Muscle layer of duodenum (tissue), 2 donors: ENCODE measurements at regions not wholly inside any gene's neighbourhood (a gene's known extent, or its start where the extent isn't known, plus 50 kb on each side); places are given as distances from the start of the nearest gene placed in this dataset.

Experiments
- H3K27ac ChIP-seq: one replicate; pipeline ENCODE4 v1.7.0; 2013; ENCODE audit warnings: mild to moderate bottlenecking, low read length
- H3K27me3 ChIP-seq: one replicate; pipeline ENCODE4 v1.7.0; 2013; ENCODE audit warnings: low read depth, mild to moderate bottlenecking, control low read depth, low read length
- H3K36me3 ChIP-seq, 2 donors: one replicate each; pipeline ENCODE4 v1.7.0; 2013; ENCODE audit warnings: low read length in 2 of 2, control low read depth in 1 of 2, mild to moderate bottlenecking in 1 of 2; ENCODE audit not compliant: insufficient read depth in 2 of 2, control insufficient read depth in 1 of 2
- H3K4me1 ChIP-seq, 2 donors: one replicate each; pipeline ENCODE4 v1.7.0; 2013; ENCODE audit warnings: low read length in 2 of 2, mild to moderate bottlenecking in 2 of 2, control low read depth in 1 of 2, moderate library complexity in 1 of 2; ENCODE audit not compliant: insufficient read depth in 2 of 2, control insufficient read depth in 1 of 2
- H3K4me3 ChIP-seq, 2 donors: one replicate each; pipeline ENCODE4 v1.7.0; 2013; ENCODE audit warnings: low read length in 2 of 2, low read depth in 1 of 2, mild to moderate bottlenecking in 1 of 2
- H3K9me3 ChIP-seq, 2 donors: one replicate each; pipeline ENCODE4 v1.7.0; 2013; ENCODE audit warnings: low read length in 2 of 2, control low read depth in 1 of 2, mild to moderate bottlenecking in 1 of 2; ENCODE audit not compliant: control insufficient read depth in 1 of 2
- donor health status: healthy.

DNA sequence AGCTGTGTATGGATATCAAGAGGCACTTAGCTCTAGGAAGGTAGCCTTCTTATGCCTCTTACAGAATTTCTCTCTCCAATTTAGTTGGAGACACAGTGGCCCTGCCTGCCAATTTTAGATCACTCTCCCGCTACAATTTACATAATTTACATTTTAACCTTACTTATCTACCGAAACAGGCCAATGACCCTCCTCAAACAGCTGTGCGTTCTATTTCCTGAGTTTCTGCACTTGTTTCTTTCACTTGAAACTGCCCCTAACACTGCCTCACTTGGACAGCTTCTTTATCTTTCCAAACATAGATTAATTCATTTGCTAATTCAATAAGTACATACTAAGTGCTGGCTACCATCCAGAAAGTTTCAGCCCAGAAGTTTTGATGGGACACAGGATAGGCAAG lies 52.9 kb upstream of the HDDC2 start:
- Histone ChIP-seq H3K36me3 (no peaks in the 10 kb centered on the region), H3K27me3 (no peaks in the 10 kb centered on the region), H3K4me1 (no peaks in the 10 kb centered on the region), H3K9me3 (no peaks in the 10 kb centered on the region), H3K4me3 (no peak overlapping the region), H3K27ac (no peak overlapping the region)

DNA sequence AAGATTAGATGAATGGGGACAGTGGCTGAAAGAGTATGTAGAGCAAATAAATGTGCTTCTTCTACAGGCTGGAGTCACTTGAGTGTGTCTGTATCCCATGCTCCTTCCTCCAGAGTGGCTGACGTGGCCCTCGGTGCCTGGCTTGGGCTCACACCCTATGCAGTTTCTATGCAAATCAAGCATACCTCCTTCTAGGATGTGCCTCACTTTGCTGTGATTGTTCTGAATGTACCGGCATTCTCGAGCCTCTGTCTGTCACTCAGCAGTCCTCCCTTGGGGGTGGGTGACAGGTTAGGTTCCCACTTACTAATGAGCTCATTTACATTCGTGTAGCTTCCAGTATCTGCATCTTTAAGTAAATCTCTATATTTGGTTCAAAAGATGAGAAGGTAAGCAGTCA lies 55.1 kb upstream of the HDDC2 start:
- Histone ChIP-seq H3K27ac (no peak overlapping the region), H3K36me3 (no peaks in the 10 kb centered on the region), H3K9me3 (no peaks in the 10 kb centered on the region), H3K4me3 (no peak overlapping the region), H3K4me1 (no peaks in the 10 kb centered on the region), H3K27me3 (no peaks in the 10 kb centered on the region)

DNA sequence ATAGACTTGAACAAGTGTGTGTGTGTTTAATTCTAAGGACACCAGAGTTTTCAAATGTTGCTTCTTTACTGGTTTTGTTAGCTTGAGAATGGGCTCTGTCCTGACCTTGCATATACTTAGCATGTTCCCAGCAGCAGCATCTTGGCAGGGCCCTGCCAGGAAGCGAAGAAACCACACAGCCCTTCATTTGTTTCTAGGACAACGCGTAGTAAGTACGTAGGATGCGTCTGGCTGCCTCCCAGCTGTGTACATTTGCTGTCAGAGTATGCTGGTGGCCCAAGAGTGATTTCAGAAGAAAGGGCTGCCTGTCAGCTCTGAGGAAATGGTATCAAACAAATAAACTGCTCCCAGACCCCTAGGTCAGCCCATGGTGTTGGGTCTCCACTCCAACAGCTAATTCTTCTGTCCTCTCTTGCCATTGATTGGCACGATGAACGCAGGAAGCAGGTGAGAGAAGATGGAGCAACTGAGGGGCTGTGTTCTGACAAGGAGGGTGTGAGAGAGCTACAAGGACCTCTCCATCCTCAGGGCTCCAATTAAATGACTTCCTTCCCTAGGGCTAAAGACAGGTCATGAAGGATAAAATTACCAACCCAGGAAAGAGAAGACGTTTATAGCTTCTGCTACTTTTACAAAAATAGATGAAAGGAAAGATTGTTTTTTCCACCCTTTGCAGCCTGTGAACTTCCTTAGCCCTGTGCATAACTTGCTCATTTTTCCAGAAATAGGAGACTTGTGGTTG lies 55.9 kb upstream of the HDDC2 start:
- no peaks in the 10 kb centered on the region for H3K27me3 ChIP-seq
- H3K36me3 ChIP-seq, result no peaks in the 10 kb centered on the region
- no peak overlapping the region for H3K27ac ChIP-seq
- no peak overlapping the region for H3K4me3 ChIP-seq
- no peaks in the 10 kb centered on the region for H3K4me1 ChIP-seq
- no peaks in the 10 kb centered on the region for H3K9me3 ChIP-seq

DNA sequence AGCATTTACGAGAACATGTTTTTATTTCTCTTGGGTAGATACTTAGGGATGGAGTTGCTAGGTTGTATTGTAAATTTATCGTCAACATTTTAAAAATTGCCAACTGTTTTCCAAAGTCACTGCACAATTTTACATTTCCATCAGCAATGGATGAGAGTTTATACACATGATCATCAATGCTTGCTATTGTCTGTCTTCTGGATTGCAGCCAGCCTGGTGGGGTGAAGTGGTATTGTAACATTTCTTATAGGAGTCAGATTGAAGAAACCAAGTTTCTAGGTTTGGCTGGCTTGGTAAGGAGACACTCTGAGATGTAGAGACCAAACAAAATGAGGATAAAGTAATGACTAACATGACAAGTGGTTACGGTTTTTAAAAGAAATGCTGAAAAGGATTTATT lies 57.1 kb upstream of the HDDC2 start:
- H3K36me3 ChIP-seq, result no peaks in the 10 kb centered on the region
- no peaks in the 10 kb centered on the region for H3K27me3 ChIP-seq
- no peaks in the 10 kb centered on the region for H3K9me3 ChIP-seq
- no peak overlapping the region for H3K4me3 ChIP-seq
- peaks cover 0 to 5% of the 10 kb centered on the region in 2 donors for H3K4me1 ChIP-seq
- H3K27ac ChIP-seq, result no peak overlapping the region

DNA sequence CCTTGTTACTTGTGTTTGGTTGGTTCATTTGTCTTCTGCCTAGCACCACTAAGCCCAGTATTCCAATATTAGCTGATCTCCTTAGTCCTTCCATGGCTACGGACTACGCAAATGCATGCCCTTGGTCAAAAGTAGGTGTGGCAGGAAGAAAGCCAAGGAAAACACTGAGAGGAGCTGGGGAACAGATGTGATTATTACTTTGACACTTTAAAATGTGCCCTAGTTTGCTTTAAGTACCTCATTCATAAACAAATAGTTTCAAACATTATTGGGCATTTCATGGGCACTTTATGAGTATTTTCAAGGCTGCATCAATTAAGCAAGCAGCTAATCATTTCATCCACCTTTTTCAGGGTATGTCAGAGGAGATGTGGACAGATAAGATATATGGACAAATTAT lies 60.1 kb upstream of the HDDC2 start:
- no peaks in the 10 kb centered on the region for H3K27me3 ChIP-seq
- peaks cover 0 to 26% of the 10 kb centered on the region in 2 donors for H3K4me1 ChIP-seq
- H3K4me3 ChIP-seq, result no peak overlapping the region
- no peaks in the 10 kb centered on the region for H3K36me3 ChIP-seq
- no peaks in the 10 kb centered on the region for H3K9me3 ChIP-seq
- no peak overlapping the region for H3K27ac ChIP-seq

DNA sequence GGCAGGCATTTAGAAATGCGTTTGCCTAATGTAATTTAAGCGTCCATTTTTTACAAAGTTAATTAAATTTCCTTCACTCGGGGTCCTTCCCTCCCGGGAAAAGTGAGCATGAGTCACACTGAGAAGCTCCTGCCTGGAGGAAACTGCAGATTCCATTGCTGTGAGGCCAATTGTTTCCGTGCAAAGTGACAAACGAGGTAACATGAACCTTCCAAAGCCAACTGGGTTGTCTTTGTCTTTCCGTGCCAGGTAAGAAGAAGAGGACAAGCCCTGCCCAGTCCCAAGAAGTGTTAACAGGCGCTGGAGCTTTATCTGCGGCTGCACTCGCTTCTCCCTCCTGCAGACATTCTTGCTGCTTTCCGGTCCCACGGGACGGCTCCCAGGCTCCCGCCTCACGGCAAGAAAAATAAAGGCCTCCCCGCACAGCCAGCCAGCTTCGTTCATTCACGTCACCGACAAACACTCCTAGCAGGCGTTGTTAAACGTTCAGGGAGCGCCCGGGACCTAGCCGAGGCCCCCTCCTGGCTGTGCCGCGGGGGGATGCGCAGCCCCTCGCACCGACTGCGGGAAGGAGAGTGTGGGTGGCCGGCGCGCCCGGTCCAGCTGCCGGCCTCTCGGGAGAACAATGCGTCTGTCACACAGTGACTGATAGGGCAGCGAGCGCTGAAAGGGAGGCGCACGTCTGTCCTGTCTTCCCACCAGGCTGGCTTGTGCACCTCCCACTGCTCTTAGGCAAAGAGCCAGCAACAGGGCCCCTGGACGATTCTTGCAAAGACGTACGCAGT lies 61.5 kb upstream of the HDDC2 start:
- Histone ChIP-seq H3K4me3 (peak overlapping the region; percentile 54 to 65), H3K27me3 (no peaks in the 10 kb centered on the region), H3K27ac (peak overlapping the region; percentile 47), H3K36me3 (no peaks in the 10 kb centered on the region), H3K9me3 (no peaks in the 10 kb centered on the region), H3K4me1 (peaks cover 0 to 26% of the 10 kb centered on the region in 2 donors)

DNA sequence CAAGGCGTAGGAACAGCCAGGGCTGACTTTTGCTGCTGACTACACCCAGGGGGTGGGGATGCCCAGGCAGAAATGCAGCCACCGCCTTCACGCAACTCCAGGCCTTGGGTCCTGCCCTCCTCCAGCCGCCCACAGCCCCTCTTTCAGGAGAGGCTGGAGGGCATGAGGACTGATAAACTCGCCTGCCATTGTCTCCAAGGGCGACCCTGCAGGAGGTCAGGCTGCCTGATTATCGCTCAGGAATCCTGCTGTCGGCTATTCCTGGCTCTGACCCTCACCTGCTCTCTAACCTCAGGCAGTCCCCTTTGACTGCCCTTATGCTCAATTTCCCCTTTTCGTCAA lies 62.0 kb upstream of the HDDC2 start:
- H3K27me3 ChIP-seq, result no peaks in the 10 kb centered on the region
- peak overlapping the region; percentile 12 for H3K27ac ChIP-seq
- H3K4me3 ChIP-seq, result peak overlapping the region; percentile 54 to 65

DNA sequence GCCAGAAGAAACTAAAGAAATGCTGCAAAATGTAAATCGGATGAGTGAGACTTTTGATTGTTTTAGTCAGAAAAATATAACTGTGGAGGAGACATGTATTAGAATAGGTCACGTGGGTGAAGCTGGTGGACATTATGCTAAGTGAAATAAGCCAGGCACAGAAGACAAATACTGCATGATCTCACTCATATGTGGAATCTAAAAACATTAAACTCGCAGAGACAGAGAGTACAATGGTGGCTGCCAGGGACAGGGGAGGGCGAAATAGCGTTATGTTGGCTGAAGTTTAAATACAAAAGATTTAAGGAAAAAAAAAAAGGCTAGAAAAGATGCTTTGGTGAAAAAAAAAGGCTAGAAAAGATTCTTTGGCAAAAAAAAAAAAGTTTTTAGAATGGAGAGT lies 63.5 kb upstream of the HDDC2 start:
- Histone ChIP-seq H3K9me3 (no peaks in the 10 kb centered on the region), H3K4me3 (no peak overlapping the region), H3K27ac (no peak overlapping the region), H3K27me3 (no peaks in the 10 kb centered on the region), H3K4me1 (peaks cover 0 to 26% of the 10 kb centered on the region in 2 donors), H3K36me3 (no peaks in the 10 kb centered on the region)

More for the DNA sequence above, 62.0 kb upstream of the HDDC2 start:
- Histone ChIP-seq H3K4me1 (peaks cover 0 to 26% of the 10 kb centered on the region in 2 donors), H3K9me3 (no peaks in the 10 kb centered on the region), H3K36me3 (no peaks in the 10 kb centered on the region)

DNA sequence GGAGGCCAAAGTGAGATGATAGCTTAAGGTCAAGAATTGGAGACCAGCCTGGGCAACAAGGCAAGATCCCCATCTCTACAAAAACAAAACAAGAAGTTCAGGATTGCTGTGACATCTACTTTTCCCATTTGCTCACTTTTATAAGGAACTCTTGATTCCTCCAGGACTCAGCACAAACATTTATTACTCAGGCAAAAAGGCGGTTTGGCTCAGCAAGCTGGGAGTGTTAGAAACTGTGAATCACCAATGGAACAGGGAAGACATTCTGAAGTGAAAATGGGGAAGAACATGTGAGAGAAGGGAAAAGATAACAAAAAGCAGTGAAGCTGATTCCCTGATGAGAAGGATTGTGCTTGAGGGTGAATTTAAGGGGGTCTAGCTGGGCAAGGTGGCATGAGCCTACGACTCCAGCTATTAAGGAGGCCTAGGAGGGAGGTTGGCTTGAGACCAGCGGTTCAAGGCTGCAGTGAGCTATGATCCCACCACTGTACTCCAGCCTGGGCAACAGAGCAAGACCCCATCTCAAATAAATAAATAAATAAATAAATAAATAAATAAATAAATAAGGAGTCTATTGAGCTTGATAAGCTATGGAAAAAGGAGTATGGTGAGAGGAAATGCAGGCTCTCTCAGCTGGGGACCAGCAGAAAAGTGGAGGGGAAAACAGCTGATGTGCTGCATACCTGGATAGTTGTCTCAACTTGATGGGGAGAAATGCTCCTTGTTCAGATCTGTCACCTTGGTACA lies 65.4 kb upstream of the HDDC2 start:
- H3K4me1 ChIP-seq, result peaks cover 0 to 26% of the 10 kb centered on the region in 2 donors
- H3K27me3 ChIP-seq, result no peaks in the 10 kb centered on the region
- no peaks in the 10 kb centered on the region for H3K36me3 ChIP-seq
- no peaks in the 10 kb centered on the region for H3K9me3 ChIP-seq
- no peak overlapping the region for H3K4me3 ChIP-seq
- H3K27ac ChIP-seq, result no peak overlapping the region

DNA sequence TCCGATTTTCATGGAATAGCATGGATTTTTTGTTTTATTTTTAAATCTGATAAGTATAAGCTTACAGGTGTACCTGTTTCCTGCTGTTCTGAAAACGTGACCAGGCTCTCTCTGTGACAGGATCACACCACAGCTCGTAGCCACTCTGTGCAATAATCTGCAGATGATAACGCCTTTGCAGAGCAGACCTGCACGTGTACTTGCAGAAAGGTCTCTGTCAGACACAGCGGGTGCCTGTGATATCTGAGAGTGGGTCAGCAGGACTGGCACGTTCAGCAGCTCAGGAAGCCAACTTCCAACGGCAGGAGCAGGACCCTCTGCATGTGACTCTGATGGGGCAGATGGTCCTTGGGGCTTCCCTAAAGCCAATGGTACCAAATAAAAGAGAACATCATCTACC lies 68.6 kb upstream of the HDDC2 start:
- Histone ChIP-seq H3K4me1 (peaks cover 0 to 11% of the 10 kb centered on the region in 2 donors), H3K36me3 (no peaks in the 10 kb centered on the region), H3K4me3 (no peak overlapping the region), H3K27me3 (no peaks in the 10 kb centered on the region), H3K9me3 (no peaks in the 10 kb centered on the region), H3K27ac (no peak overlapping the region)

DNA sequence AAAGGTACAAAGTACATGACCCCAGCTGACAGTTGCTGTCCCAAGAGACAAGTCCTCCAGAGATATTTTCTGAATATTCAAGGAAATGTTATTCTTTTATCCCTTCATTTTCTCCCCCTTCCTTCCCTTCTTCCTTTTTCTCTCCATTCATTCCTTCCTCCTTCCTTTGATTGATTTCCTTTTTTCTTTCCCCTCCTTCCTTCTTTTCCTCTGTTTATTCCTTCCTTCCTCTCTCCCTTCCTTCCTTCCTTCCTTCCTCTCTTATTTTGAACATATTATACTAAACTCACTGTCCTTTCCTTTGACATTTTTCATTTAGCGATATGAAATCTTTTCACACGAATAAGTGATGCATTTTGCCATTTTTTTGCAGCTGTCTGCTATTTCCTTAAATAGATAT lies 73.2 kb upstream of the HDDC2 start:
- no peaks in the 10 kb centered on the region for H3K27me3 ChIP-seq
- no peaks in the 10 kb centered on the region for H3K36me3 ChIP-seq
- H3K4me3 ChIP-seq, result no peak overlapping the region
- H3K4me1 ChIP-seq, result no peaks in the 10 kb centered on the region
- H3K27ac ChIP-seq, result no peak overlapping the region
- no peaks in the 10 kb centered on the region for H3K9me3 ChIP-seq
